H1 (cell line): ENCODE measurements at regions not wholly inside any gene's neighbourhood (a gene's known extent, or its start where the extent isn't known, plus 50 kb on each side); places are given as distances from the start of the nearest gene placed in this dataset.
A peak's percentile ranks its signal among the peaks of the same experiment; 100 is the strongest.

Source experiments
- CTCF ChIA-PET: fragments of 300-600 bp; sonication (Branson Sonifier 250); formaldehyde crosslinking; loops from one replicate; lab custom pipeline; 2021; ENCODE audit not compliant: partially characterized antibody; lab: Charles Lee
- POLR2A ChIA-PET: fragments of 300-600 bp; sonication (Branson Sonifier 250); formaldehyde crosslinking; loops from one replicate; lab custom pipeline; 2021; ENCODE audit warnings: inconsistent platforms; ENCODE audit not compliant: partially characterized antibody; lab: Charles Lee
- DNase-seq, 2 experiments: peaks; one replicate each; pipeline versions ENCODE4 v3.0.0 to v3.0.0-alpha.2; 2010 to 2022; ENCODE audit warnings: low spot score in 2 of 2, low read depth in 1 of 2, mixed read lengths in 1 of 2
- FAIRE-seq: peaks from 2 replicates; lab custom pipeline; 2011; peaks lifted over from hg19 to GRCh38; lab: Jason Lieb, UNC
- H2AFZ ChIP-seq: 2 replicates; pipeline ENCODE4 v1.8.1; 2012; ENCODE audit warnings: low read length, inconsistent platforms
- H2AK5ac ChIP-seq: 2 replicates; pipeline ENCODE4 v1.6.1; 2013; ENCODE audit warnings: low read depth, low read length
- H2BK120ac ChIP-seq: replicated peaks from 2 replicates; pipeline ENCODE3; 2013; ENCODE audit warnings: low read depth, low read length, inconsistent platforms
- H2BK12ac ChIP-seq: 2 replicates; pipeline ENCODE4 v1.6.1; 2013; ENCODE audit warnings: low read depth, low read length
- H2BK15ac ChIP-seq: 2 replicates; pipeline ENCODE4 v1.6.1; 2013; ENCODE audit warnings: low read length
- H2BK20ac ChIP-seq: 2 replicates; pipeline ENCODE4 v1.6.1; 2013; ENCODE audit warnings: low read length
- H2BK5ac ChIP-seq: 2 replicates; pipeline ENCODE4 v1.6.1; 2013; ENCODE audit warnings: low read depth, low read length
- H3K14ac ChIP-seq: 2 replicates; pipeline ENCODE4 v1.6.1; 2013; ENCODE audit warnings: inconsistent platforms; ENCODE audit not compliant: insufficient read length
- H3K18ac ChIP-seq: 2 replicates; pipeline ENCODE4 v1.6.1; 2013; ENCODE audit warnings: low read length; ENCODE audit errors: extremely low read depth
- H3K23ac ChIP-seq: 2 replicates; pipeline ENCODE4 v1.6.1; 2013; ENCODE audit warnings: inconsistent platforms; ENCODE audit not compliant: insufficient read length
- H3K23me2 ChIP-seq: 2 replicates; pipeline ENCODE4 v1.6.1; 2013; ENCODE audit warnings: low read depth, low read length
- H3K27ac ChIP-seq: 2 replicates; pipeline ENCODE4 v1.6.1; 2011; ENCODE audit warnings: low read depth, low read length, inconsistent platforms
- H3K27me3 ChIP-seq, 4 experiments: replicated peaks in 1 of 4; 1 replicate in 1 of 4; 2 replicates in 3 of 4; pipeline versions ENCODE4 v1.6.1 to v1.8.1; 2011 to 2013; ENCODE audit warnings: low read length in 3 of 4, mild to moderate bottlenecking in 3 of 4, inconsistent platforms in 2 of 4, mixed read lengths in 2 of 4, moderate library complexity in 1 of 4; ENCODE audit not compliant: control insufficient read depth in 3 of 4, insufficient read depth in 3 of 4; ENCODE audit errors: extremely low read depth in 1 of 4
- H3K36me3 ChIP-seq, 4 experiments: 2 replicates each; pipeline versions ENCODE4 v1.6.1 to v1.8.1; 2011 to 2013; ENCODE audit warnings: mild to moderate bottlenecking in 4 of 4, low read length in 3 of 4, moderate library complexity in 2 of 4, control low read depth in 1 of 4, inconsistent platforms in 1 of 4; ENCODE audit not compliant: insufficient read depth in 4 of 4, control insufficient read depth in 2 of 4
- H3K4ac ChIP-seq: replicated peaks from 2 replicates; pipeline ENCODE3; 2013; ENCODE audit warnings: low read length, low read depth, mixed read lengths, inconsistent platforms; ENCODE audit not compliant: insufficient read length
- H3K4me1 ChIP-seq, 4 experiments: replicated peaks in 1 of 4; 1 replicate in 1 of 4; 2 replicates in 3 of 4; pipeline versions ENCODE4 v1.6.1 to v1.8.1; 2011 to 2013; ENCODE audit warnings: low read length in 3 of 4, inconsistent platforms in 2 of 4, mixed read lengths in 1 of 4; ENCODE audit not compliant: insufficient read depth in 4 of 4, control insufficient read depth in 3 of 4
- H3K4me2 ChIP-seq, 2 experiments: 2 replicates each; pipeline versions ENCODE4 v1.6.1 to v1.8.1; 2011 to 2013; ENCODE audit warnings: low read depth in 2 of 2, low read length in 2 of 2, control low read depth in 1 of 2, inconsistent platforms in 1 of 2, mild to moderate bottlenecking in 1 of 2; ENCODE audit not compliant: insufficient read depth in 1 of 2
- H3K4me3 ChIP-seq, 4 experiments: fragments of 200-600, 300-600 bp in 1 of 4; sonication (generic), shearing (Covaris generic), sonication (Bioruptor Twin) in 1 of 4; 2 replicates each; pipeline versions ENCODE4 v1.5.1 to v1.8.1; 2011 to 2016; ENCODE audit warnings: low read length in 4 of 4, low read depth in 3 of 4, control low read depth in 2 of 4, inconsistent platforms in 2 of 4, mild to moderate bottlenecking in 2 of 4, mixed read lengths in 1 of 4, moderate library complexity in 1 of 4; ENCODE audit not compliant: insufficient read depth in 2 of 4; ENCODE audit errors: extremely low read depth in 1 of 4
- H3K56ac ChIP-seq: replicated peaks from 2 replicates; pipeline ENCODE3; 2013; ENCODE audit warnings: low read depth, mild to moderate bottlenecking, mixed read lengths, low read length, inconsistent platforms; ENCODE audit not compliant: insufficient read length
- H3K79me1 ChIP-seq: 2 replicates; pipeline ENCODE4 v1.6.1; 2013; ENCODE audit warnings: low read depth, low read length, control low read depth
- H3K79me2 ChIP-seq, 2 experiments: 2 replicates each; pipeline versions ENCODE4 v1.6.1 to v1.8.1; 2012 to 2013; ENCODE audit warnings: low read length in 2 of 2, mild to moderate bottlenecking in 2 of 2, inconsistent platforms in 1 of 2; ENCODE audit not compliant: insufficient read depth in 2 of 2, control insufficient read depth in 1 of 2
- H3K9ac ChIP-seq, 4 experiments: replicated peaks in 1 of 4; 1 replicate in 1 of 4; 2 replicates in 3 of 4; pipeline versions ENCODE4 v1.6.1 to v1.8.1; 2011 to 2013; ENCODE audit warnings: low read depth in 3 of 4, low read length in 3 of 4, control low read depth in 2 of 4, mild to moderate bottlenecking in 2 of 4, moderate library complexity in 2 of 4, inconsistent platforms in 1 of 4; ENCODE audit errors: extremely low read depth in 1 of 4
- H3K9me3 ChIP-seq, 2 experiments: 2 replicates each; pipeline versions ENCODE4 v1.6.1 to v1.8.1; 2012 to 2013; ENCODE audit warnings: mild to moderate bottlenecking in 2 of 2, moderate library complexity in 2 of 2, control low read depth in 1 of 2, inconsistent platforms in 1 of 2, low read depth in 1 of 2, low read length in 1 of 2, mixed read lengths in 1 of 2; ENCODE audit not compliant: insufficient read depth in 2 of 2
- H4K20me1 ChIP-seq, 2 experiments: replicated peaks in 1 of 2; 2 replicates each; pipeline versions ENCODE3 to v1.8.1; 2011 to 2013; ENCODE audit warnings: inconsistent platforms in 2 of 2, low read length in 2 of 2, mild to moderate bottlenecking in 1 of 2; ENCODE audit not compliant: insufficient read depth in 2 of 2, control insufficient read depth in 1 of 2
- H4K5ac ChIP-seq: 2 replicates; pipeline ENCODE4 v1.6.1; 2013; ENCODE audit warnings: low read length, low read depth, mixed read lengths, inconsistent platforms; ENCODE audit not compliant: insufficient read length
- H4K8ac ChIP-seq: 2 replicates; pipeline ENCODE4 v1.8.0; 2013; ENCODE audit warnings: mild to moderate bottlenecking, moderate library complexity, low read length, inconsistent platforms; ENCODE audit not compliant: insufficient read depth; ENCODE audit errors: extremely low read depth
- H4K91ac ChIP-seq: replicated peaks from 2 replicates; pipeline ENCODE3; 2013; ENCODE audit warnings: low read length, mixed read lengths, inconsistent platforms; ENCODE audit not compliant: insufficient read length
- EZH2 ChIP-seq: fragments of 200-600 bp; sonication (generic); IDR thresholded peaks from 2 replicates; pipeline ENCODE4 v1.7.1; 2012; ENCODE audit warnings: low read depth, mild to moderate bottlenecking, moderate library complexity, low read length, inconsistent platforms; ENCODE audit not compliant: severe bottlenecking
- KDM1A ChIP-seq: fragments of 200-600, 300-600 bp; sonication (generic); IDR thresholded peaks from 2 replicates; pipeline ENCODE4 v1.7.1; 2016; ENCODE audit warnings: mild to moderate bottlenecking, low read length, borderline replicate concordance
- WGBS, 2 experiments: shearing (Covaris generic) in 1 of 2; methylation state at CpG; one replicate each; pipeline versions ENCODE4 v1.1.6 to v1.1.7; 2013 to 2015; ENCODE audit warnings: low lambda C conversion rate in 2 of 2, mixed read lengths in 2 of 2, inconsistent platforms in 1 of 2, low coverage in 1 of 2, missing lambda C conversion rate in 1 of 2; ENCODE audit not compliant: insufficient replicate concordance in 2 of 2, insufficient coverage in 1 of 2, insufficient read length in 1 of 2; ENCODE audit errors: extremely low coverage in 1 of 2, missing lambda C conversion rate in 1 of 2; 5-methylcytosine and 5-hydroxymethylcytosine counted together

GRCh38 chr16:51982715-51983680 is 563.9 kb downstream of the TOX3 start:
- Histone ChIP-seq H3K79me1 (no peaks in the 10 kb centered on the region), H3K56ac (no peak overlapping the region), H4K5ac (no peak overlapping the region), H3K27ac (no peak overlapping the region), H2BK20ac (no peak overlapping the region), H2BK5ac (no peak overlapping the region), H3K36me3 (no peaks in the 10 kb centered on the region), H2AFZ (no peak overlapping the region), H3K79me2 (no peaks in the 10 kb centered on the region), H3K23me2 (peaks cover 2% of the 10 kb centered on the region; the same call in 1 of the 2 replicates), H2AK5ac (no peak overlapping the region), H3K4ac (no peak overlapping the region), H3K4me3 (no peak overlapping the region), H3K23ac (no peak overlapping the region), H3K14ac (no peak overlapping the region), H2BK15ac (no peak overlapping the region), H3K18ac (no peak overlapping the region), H3K4me2 (no peak overlapping the region), H4K20me1 (no peaks in the 10 kb centered on the region), H3K4me1 (no peaks in the 10 kb centered on the region), H2BK120ac (no peak overlapping the region), H4K8ac (no peak overlapping the region), H3K27me3 (no peaks in the 10 kb centered on the region), H2BK12ac (no peak overlapping the region), H4K91ac (no peak overlapping the region), H3K9me3 (no peaks in the 10 kb centered on the region), H3K9ac (no peak overlapping the region)
- POLR2A ChIA-PET: interaction anchor here (0.6 kb wide), 1 partner anchor 33 kb away, joined by 3 read pairs; no protein-coding TSS in a partner anchor
- 53% methylated on average over 11 of the region's 11 CpGs; no CpG with 5 or more reads in 1 of the 2 experiments for WGBS, 2 experiments
- CTCF ChIA-PET: interaction anchor here (0.7 to 22.6 kb wide), 21 partner anchors 9 to 1091 kb away, joined by 3 to 424 read pairs (median 4); no protein-coding TSS in a partner anchor
- DNase-seq (peak in 1 of 2 experiments; percentile 52), FAIRE-seq (peak; percentile 88)
- TF ChIP-seq EZH2: no peak
- TF ChIP-seq KDM1A: no peak
